GM18909 (cell line): ENCODE measurements at regions not wholly inside any gene's neighbourhood (a gene's known extent, or its start where the extent isn't known, plus 50 kb on each side); places are given as distances from the start of the nearest gene placed in this dataset.

Source experiments
- ATAC-seq: cut with Tn5 transposase; IDR thresholded peaks from one replicate; pipeline ENCODE4 v1.9.1; 2021; ENCODE audit warnings: mild to moderate bottlenecking; ENCODE audit not compliant: unreplicated experiment, poor library complexity

DNA sequence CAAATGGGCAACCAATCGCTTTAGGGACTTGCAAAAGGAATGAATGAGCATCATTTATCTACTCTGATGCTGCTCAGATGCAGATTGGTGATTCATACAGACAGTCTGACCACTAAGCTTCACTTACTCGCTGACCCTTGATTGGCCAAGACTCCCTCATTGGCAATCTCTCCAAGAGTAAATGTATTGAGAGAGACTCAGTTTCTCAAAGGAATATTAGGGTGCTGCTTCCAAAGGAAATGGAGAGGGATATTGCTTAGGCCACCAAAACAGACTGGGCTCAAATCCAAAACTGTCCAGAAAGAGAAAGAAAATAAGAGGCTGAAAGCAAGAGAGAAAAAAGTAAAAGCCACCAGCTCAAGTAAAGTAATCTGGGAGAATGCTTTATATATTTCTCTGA, 785.2 kb downstream of the GALC start:
- ATAC-seq: no peak

DNA sequence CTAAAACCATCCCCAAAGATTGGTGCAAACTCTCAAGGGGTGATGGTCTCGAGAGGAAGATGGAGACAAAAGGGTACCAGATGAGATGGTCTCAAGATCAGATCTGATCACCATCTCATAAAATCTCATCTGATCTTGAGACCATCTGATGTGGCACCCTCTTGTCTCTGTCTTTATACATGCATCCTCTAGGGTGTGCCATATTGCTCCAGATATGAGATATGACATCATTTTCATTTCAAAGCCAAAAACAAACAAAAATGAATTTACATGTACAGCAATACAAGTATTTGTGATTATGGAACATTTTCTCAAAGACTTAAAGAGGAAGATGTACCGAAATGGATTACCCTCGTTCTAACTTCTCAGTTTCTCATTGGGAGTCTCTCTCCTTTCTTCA, 787.2 kb downstream of the GALC start:
- no peak for ATAC-seq

DNA sequence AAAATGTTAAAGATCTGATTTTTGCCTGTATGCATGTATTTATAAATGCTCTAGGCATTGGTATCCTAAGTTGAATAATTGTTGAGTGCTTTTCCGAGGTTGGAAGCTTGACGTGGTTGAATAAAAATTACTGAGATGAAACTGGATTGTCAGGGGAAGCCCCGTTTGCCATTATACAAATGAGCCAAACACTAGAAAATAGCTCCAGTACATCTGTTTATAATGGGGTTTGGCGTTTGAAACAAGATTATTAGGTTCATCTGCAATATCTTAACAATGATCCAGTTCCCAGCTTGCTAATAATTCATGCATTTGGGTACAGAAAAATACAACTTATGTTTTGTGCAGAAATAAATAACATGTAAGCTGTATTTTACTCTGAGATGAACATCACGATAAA, 789.6 kb downstream of the GALC start:
- ATAC-seq: no peak

DNA sequence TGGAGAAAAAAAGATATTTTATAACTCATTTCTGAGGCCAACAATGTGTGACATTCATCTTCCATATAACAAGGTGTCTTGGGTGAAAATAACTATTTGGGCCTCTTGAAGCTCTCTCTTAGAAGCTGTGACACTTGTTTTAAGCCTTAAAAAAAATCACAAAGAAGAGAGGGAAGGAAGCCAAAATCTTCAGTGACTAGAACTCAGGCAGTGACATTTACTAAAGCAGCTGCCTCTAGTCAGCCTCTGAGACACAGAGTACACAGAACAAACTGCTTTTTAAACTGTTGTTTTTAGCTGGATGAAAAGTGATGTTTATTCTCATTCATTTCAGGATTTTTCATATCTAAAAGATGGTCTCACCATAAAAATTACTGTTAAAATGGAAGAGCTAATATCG, 793.6 kb downstream of the GALC start:
- ATAC-seq: no peak

DNA sequence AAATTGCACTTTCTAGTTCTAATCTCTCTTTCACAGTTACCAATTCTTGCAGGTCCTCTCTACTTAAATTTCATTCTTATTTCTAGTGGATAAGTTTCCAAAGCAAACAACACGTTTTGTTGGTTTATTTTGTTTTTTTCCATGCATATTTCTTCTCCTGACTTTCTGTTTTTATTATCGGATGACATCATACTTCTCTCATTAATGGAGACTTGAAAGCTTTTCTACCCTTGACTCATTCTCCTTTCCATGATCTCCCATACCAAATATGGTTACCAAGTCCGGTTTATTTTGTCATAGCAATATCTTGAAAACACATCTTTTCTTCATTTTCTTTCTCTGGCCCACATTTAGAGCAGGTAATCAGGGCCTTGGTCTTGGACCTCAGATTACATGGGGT, 796.5 kb downstream of the GALC start:
- no peak for ATAC-seq

DNA sequence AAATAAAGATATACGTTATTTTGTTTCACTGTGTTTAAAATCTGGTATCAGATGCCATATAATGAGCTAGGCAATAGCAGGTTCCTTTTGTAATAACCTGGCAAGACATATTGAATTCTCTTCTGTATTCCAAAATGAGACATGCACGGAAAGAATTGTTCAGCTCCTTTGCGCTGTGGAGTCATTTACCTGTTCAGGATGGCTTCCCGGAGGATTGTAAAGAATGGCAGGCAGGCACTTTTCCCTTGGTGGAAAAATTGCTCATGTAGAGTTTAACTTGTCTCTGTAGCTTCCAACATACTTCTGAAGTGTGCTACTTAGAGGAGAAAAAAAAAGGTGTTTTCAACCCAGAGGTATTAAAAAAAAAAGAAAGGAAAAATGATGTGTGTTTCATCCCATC, 805.2 kb downstream of the GALC start:
- ATAC-seq: no peak

DNA sequence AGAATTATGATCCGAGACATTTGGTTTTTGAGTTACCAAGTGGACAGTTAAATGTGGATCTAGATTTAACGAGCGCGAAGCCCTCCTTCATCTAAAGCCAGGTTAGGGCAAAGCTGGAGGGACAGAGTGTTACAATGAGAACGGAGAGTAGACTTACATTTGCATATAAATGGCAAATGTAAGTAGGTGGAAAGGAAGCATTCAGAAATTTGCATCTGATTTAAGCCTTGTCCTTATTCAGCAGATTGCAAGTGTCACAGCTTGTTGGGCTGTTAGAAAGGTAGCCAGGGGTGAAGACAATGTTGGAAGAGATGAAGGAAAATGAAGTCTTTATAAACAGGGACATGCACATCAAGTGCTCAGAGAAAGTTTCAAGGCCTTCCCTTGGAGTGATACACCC, 806.2 kb downstream of the GALC start:
- ATAC-seq: no peak

DNA sequence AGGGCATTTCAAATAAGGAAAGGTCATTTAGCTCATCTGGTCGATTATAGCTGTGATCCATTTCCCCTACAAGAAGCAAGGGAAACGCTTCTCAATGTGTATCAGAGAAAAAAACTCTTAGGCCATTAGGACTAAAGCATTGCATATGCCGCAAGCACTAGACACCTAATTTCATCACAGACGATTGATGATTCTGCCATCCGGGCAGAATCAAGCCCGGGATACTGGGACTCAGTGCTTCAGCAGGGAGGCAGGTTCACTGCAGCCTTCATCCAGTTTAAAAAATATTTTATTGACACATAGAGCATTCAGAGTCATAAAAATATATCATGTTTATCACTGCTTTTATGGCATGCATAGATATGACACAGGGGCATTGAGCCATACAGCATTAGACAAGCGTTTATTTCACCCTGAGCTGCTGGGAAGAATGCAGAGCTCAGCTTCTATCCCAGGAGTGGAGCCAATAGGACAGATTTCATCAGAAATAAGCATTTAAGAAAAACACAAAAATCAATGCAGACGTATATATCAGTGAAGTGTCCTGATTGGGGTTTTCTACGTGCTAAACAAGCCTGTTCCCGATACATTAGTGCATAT, 806.9 kb downstream of the GALC start:
- ATAC-seq: no peak

DNA sequence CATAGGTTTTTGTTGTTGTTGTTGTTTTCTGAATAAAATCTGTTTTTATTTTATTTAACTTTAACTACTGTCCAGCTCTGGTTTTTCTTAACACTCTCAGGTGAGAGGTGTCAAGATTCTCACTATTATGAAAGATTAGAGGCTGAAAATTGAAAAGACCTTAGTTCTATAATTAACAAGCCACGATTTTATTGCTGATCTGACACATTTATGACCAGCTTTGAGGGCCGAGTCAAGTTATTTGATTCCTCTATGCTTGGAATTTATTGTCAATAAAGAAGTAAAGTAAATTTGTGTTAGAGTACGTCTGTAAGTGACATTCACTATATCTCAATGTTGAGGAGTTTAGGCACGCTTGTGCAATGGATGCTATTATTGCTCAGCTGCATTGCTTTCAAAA, 808.8 kb downstream of the GALC start:
- ATAC-seq: no peak

DNA sequence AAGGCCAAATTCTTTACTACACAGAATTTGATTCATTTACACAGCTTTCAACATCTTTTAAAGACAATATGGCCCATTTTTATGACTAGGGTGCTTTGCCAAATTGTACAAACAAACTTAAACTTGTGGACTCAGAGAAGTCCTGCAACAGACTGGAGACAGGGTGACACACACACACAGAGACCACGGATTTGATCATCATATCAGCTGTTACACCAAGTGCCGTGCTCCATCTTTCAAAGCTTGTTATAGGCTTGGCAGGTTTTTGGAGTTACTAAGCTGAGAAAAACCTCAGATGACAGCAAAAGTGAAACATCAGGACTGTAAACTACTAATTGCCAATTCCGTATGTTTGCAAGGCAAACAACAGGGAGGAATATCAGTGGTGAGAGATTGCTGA, 811.7 kb downstream of the GALC start:
- ATAC-seq: no peak

DNA sequence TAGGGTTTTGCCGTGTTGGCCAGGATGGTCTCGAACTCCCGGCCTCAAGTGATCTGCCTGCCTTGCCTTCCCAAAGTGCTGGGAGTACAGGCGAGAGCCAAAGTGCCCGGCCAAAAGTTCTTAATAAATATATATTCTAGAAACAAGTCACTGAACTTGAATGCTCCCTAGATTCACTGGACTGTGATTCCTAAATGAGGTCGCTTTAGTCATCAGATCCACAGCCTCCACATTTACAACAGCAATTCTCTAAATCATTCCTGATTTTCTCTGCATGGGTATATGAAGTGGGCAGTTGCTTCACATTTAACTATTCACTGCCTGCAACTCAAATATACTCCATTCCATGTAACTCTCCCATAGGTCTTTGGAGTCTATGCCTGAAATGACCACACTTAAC, 813.0 kb downstream of the GALC start:
- ATAC-seq: no peak

DNA sequence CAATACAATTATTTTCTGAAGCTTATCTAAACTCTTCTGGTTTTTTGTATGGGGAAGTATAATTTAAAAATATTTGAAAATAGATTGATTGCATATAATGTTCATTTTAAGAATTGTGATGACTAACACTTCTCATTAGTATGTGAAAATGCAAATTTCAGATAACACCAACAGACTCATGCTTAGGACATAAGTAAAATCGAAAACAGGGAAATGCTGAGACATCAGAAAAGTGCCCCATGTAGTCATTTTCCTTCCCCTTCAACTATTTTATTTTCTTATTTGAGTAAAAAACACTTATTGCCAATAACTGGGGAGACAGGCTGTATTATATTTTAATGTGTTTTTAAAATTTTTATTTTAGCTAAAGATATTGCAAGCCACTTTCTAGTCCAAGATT, 814.7 kb downstream of the GALC start:
- ATAC-seq: no peak

DNA sequence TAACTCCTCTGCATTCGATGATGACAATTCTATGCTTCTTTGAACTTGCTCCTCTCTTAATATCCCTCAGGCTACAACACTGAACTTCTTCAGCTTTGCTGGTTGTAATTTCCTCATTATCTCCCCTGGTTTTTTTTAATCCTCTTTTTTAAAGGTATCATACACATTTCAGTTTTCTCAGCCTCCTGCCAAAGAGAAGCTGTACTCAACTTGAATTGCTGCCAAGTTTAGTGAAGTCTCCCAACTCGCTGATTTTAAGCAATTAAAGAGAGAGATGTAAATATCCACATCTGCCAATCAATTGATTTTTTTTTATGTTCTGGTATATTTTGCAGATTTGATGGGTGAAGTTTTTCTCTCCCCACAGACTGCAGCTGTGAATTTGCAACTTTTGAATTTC, 817.8 kb downstream of the GALC start:
- ATAC-seq: no peak

DNA sequence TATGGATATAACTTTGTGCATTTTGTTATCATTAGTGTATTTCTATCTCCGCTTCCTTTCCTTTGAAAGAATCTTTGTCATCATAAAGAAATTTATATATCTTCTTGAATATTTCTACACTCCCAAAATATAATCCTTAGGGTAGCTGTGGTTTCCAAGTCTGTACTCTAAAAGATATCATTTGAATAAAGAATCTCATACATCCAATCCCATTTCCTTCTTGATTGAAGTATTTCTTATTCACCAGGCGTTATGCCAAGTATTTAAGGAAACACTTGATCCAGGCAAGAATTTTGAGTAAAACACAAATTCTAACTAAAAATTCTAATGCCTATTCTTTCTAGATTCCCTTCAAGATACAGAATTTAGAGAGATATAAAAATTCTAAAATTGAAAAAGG, 821.8 kb downstream of the GALC start:
- ATAC-seq: no peak

DNA sequence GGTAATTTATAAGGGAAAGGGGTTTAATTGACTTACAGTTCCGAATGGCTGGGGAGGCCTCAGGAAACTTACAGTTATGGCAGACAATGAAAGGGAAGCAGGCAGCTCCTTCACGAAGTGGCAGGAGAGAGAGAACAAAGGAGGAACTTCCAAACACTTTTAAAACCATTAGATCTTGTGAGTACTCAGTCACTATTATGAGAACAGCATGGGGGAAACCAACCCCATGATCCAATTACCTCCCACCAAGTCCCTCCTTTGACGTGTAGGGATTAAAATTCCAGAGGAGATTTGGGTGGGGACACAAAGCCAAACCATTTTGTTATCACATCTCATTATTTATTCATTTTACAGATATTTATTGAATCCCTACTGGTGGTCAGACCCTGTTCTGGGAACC, 822.8 kb downstream of the GALC start:
- ATAC-seq: no peak

DNA sequence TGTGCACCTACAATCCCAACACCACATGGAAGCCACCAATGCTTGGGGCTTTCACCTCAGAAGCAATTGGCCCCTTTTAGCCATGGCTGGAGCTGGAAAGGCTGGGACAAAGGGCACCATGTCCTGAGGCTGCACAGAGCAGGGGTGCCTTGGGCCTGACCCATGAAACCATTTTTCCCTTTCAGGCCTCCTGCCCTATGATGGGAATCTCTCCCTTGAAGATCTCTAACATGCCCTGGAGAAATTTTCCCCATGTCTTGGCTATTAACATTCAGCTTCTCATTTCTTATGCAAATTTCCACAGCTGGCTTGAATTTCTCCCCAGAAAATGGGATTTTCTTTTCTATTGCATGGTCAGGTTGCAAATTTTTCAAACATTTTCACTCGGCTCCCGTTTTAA, 823.6 kb downstream of the GALC start:
- ATAC-seq: no peak

DNA sequence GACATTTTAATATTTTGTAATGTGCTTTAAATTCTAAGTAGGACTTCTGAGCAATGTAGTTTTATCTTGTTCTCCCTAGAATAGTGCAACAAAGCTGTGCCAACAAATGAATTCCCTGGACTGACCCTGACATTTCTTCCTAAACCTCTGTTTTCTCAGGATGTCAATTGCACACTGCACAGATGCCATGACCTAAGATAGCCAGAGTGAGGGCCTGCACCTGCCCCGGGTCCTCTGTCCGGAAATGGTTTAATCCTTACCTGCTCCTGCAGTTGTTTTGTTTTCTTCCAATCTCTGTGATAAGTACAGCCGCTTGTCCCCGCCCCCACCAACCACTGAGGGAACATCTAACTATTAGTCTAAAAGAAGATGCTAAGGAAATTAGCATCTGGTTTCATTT, 831.5 kb downstream of the GALC start:
- no peak for ATAC-seq

DNA sequence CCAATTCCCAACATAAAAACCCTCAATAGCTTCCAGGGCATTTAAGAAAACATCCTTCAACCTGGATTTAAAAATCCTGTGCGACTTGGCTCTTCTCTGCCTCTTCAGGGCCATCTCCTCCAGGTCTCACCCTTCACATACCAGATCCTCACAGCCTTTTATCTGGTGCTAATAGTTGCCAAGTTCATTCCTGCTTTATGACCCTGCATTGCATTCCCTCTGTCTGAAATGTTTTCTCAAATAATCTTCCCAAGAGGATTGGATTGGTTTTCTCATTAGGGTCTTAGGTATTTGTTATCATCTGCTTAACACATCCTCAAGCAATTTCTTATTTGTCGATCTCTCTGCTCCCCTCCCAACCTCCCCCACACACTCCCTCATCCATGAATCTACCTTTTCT, 832.0 kb downstream of the GALC start:
- ATAC-seq: no peak

DNA sequence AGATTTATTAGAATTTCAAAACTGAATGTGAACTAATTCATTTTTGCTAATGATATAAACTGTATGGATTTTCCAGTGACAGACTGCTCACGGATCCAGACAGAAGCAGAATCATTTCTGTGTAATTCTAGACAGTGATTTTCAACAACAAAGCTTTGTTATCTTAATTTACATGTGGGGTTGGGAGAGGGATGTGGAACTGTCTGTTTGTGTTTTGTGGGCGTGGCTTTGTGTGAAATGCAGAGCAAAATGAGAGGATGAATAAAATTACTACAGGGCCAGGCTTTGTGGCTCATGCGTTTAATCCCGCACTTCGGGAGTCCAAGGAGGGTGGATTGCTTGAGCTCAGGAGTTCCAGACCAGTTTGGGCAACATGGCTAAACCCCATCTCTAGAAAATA, 834.7 kb downstream of the GALC start:
- ATAC-seq: no peak

DNA sequence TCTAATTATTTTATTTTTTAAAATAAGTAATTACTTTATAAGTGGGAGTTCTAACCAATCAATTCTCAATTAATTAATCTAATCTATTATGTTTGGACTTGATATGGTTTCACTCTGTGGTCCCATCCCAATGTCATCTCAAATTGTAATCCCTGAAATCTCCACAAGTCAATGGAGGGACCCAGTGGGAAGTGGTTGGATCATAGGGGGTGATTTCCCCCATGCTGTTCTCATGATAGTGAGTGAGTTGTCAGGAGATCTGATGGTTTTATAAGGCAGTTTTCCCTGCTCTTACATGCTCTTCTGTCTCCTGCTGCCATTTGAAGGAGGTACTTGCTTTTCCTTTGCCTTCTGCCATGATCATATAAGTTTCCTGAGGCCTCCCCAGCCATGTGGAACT, 836.1 kb downstream of the GALC start:
- no peak for ATAC-seq

DNA sequence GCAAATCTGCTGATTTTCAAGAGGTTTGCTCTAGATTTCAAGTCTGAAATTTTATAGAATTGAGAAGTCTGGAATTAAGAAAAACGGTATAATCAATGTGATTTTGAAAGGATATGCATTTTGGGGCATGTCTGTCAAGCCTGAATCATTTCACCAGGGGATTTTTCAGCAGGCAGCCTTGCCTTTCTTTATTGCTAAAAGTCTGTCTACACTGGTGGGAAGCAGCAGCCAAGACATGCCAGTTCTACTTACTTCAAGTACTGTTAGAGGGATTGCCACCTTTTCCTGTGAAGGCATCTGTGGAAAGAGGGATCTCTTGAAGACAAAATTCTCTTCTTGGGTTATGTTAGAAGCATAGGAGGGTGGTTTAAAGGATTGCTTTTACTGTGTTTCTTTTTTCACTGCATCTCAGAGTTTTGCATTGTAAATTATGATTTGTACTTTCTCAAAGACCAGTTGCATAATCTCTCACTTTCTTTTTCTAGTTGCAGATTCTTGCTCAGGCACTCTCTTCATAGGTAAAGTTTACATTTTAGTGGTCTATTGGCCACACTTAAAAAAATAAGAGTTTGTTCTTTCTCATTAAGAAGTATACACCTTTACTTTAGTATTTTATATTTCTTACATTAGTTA, 837.0 kb downstream of the GALC start:
- no peak for ATAC-seq

DNA sequence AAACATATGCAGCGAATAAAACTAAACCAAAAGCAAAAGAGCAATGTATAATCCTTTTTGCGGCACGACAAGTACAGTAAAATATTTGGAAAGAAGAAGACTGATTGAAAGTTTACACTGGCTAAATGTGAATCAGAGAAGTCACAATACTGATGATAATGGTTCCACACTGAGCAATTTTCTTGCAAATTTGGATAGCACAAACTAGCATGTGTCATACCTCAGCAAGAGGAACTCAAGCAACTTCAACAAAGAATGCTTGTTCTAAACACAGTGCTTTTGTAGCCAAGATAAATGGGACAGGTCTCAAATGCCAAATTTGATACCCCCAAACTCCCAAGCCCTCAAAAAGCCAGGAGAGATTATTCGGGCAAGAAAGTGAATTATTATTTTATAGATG, 839.1 kb downstream of the GALC start:
- ATAC-seq: no peak

DNA sequence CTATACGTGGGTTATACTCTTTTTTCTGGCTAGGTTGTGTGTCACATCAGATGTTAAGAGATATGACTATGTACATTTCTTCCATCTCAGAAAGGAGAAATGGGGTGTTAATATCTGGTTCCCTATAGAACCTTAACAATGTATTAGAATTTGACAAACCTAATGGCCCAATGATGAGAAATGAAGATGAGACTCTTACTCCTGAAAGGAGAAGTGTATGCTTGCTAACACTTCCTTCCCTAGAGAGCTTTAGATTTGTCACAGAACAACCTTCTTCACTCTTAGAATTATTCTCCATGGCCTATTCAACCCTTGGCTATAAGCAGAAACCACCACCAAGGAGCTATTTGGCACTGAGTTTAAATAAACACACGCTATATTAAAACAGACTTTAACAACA, 839.6 kb downstream of the GALC start:
- ATAC-seq: no peak
